ENCODE measurements at regions not wholly inside any gene's neighbourhood (a gene's known extent, or its start where the extent isn't known, plus 50 kb on each side); places are given as distances from the start of the nearest gene placed in this dataset.

- H3K4me2 ChIP-seq (ENCODE audit: insufficient read depth, insufficient read length, low read length): no peak overlapping the region
- no peak for DNase-seq
- H3K4me1 Mint-ChIP-seq: peaks cover 3% of the 10 kb centered on the region in 2 experiments; a peak in 1 of 4 replicates
- no CpG with 5 or more reads among the region's 2 CpGs for WGBS (ENCODE audit: extremely low coverage, insufficient read length, low lambda C conversion rate)
- TF ChIP-seq CTCF (conservative IDR thresholded peaks at IDR 0.05): no peak
- H3K27ac ChIP-seq (ENCODE audit: insufficient read length, low read depth, low read length): no peak overlapping the region
- no peak overlapping the region for H3K4ac ChIP-seq (ENCODE audit: low read depth, low read length)
- H4K5ac ChIP-seq (ENCODE audit: insufficient read length, low read depth, low read length): no peak overlapping the region
- no peak overlapping the region for H3K4me3 Mint-ChIP-seq
- H3K9ac ChIP-seq (ENCODE audit: extremely low read depth, insufficient read length, low read length): no peak overlapping the region
- H3K4me1 ChIP-seq (ENCODE audit: insufficient read depth, low read length): no peaks in the 10 kb centered on the region
- no peaks in the 10 kb centered on the region for H3K23me2 ChIP-seq (ENCODE audit: insufficient read length, low read depth, low read length, poor library complexity, severe bottlenecking)
- H3K27me3 ChIP-seq (ENCODE audit: insufficient read depth, low read length): no peaks in the 10 kb centered on the region
- H3K36me3 Mint-ChIP-seq (ENCODE audit: insufficient read depth in 1 of 3, low read depth in 3 of 3): no peaks in the 10 kb centered on the region
- H3T11ph ChIP-seq (ENCODE audit: low read length): no peak overlapping the region
- no peaks in the 10 kb centered on the region for H3K9me3 Mint-ChIP-seq
- no peak overlapping the region for H2AFZ ChIP-seq (ENCODE audit: low read length)
- no peak overlapping the region for H2AK5ac ChIP-seq (ENCODE audit: insufficient read length, low read length)
- no peaks in the 10 kb centered on the region for H3K27me3 Mint-ChIP-seq (ENCODE audit: low read depth)
- no peaks in the 10 kb centered on the region for H4K20me1 ChIP-seq (ENCODE audit: control insufficient read depth, insufficient read depth, insufficient read length)
- no peak overlapping the region for H3K27ac Mint-ChIP-seq
- no peak overlapping the region for H3K14ac ChIP-seq (ENCODE audit: insufficient read depth, low read length)
- H2BK12ac ChIP-seq (ENCODE audit: insufficient read length, low read depth, low read length): no peak overlapping the region
- no peaks in the 10 kb centered on the region for H3K79me2 ChIP-seq (ENCODE audit: insufficient read depth, low read length)
- H3K9me3 ChIP-seq (ENCODE audit: control insufficient read depth, low read depth, low read length): no peaks in the 10 kb centered on the region
- no peak overlapping the region for H4K91ac ChIP-seq (ENCODE audit: insufficient read length, low read depth, low read length)
- no peak overlapping the region for H2BK15ac ChIP-seq (ENCODE audit: low read depth, low read length)
- H2BK20ac ChIP-seq (ENCODE audit: low read depth, low read length, poor library complexity, severe bottlenecking): no peak overlapping the region
- no peak overlapping the region for H2BK5ac ChIP-seq (ENCODE audit: insufficient read length, low read length)
- no peaks in the 10 kb centered on the region for H3K79me1 ChIP-seq (ENCODE audit: insufficient read depth, low read depth, low read length, poor library complexity, severe bottlenecking)
- no peak overlapping the region for H2BK120ac ChIP-seq (ENCODE audit: low read depth, low read length, poor library complexity, severe bottlenecking)
- no peak overlapping the region for H3K18ac ChIP-seq (ENCODE audit: insufficient read length, low read depth, low read length)
- no peak overlapping the region for H3K56ac ChIP-seq (ENCODE audit: insufficient read length, low read depth, low read length)
- no peak overlapping the region for H4K8ac ChIP-seq (replicated peaks; ENCODE audit: insufficient read length, low read depth, low read length)
- H3K23ac ChIP-seq (ENCODE audit: insufficient read length, low read depth, low read length): no peak overlapping the region
Observed at GRCh38 chr4:120348521-120348920, 281.9 kb upstream of the MAD2L1 start.

All from H9 (cell line).